ENCODE measurements at regions not wholly inside any gene's neighbourhood (a gene's known extent, or its start where the extent isn't known, plus 50 kb on each side); places are given as distances from the start of the nearest gene placed in this dataset.

DNA sequence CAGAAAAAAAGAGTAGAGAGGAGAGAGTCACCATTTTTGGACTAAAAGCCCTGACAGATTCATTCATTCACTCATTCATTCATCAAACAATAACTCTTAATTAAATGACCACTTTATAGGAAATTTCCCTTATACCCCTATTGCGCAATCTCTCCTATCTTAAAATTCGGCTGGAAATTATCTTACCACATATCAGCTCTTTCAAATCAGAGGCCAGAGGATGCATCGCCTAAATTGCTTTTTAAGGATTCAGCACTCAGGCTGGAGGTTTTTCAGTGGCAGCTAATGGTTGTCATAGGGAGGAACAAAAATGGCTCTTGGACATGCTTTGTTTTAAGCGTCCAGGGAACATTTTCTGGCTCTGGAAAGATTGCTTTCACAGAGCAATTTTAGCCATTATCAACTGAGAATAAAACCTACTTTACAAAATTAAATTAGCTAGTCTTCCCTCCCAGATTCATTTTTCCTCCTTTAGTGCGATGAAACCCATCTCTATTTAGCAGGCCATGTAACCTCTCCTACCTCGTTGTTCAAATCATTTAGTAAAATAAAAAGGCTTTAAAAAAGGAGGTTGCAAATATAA, 115.2 kb downstream of the OLFM4 start:
- DNase-seq (ENCODE audit: low read depth in 3 of 3, low spot score in 2 of 3), result no peak

GRCh38 chr13:53144826-53145225, 116.2 kb downstream of the OLFM4 start:
- DNase-seq (ENCODE audit: low read depth in 3 of 3, low spot score in 2 of 3), result no peak

DNA sequence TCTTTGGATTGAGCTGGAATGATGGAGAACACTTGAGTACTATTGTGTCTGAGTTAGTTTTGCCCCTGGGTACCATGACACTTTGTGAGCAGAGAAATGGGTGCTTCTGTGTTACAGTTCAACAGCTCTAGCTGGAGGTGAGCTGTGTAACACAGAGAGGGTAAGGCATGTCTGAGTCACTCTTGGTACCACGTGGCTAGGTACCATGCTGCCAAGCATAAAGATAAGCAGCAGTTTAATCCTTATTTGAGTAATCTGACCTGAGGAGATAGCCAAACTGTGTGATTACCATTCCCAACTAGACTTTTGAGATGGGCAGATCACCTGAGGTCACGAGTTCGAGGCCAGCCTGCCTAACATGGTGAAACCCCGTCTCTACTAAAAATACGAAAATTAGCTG, 122.0 kb downstream of the OLFM4 start:
- no peak for DNase-seq (ENCODE audit: low read depth in 3 of 3, low spot score in 2 of 3)

GRCh38 chr13:53151336-53152056, 122.9 kb downstream of the OLFM4 start:
- DNase-seq (ENCODE audit: low read depth in 3 of 3, low spot score in 2 of 3), result peak; percentile 29 to 49 (median 37)

- DNase-seq (ENCODE audit: low read depth in 3 of 3, low spot score in 2 of 3), result no peak
Measured at GRCh38 chr13:53152057-53152421, 123.4 kb downstream of the OLFM4 start.

- DNase-seq (ENCODE audit: low read depth in 3 of 3, low spot score in 2 of 3), result no peak
Measured at GRCh38 chr13:53158201-53158600, 129.6 kb downstream of the OLFM4 start.

- no peak for DNase-seq (ENCODE audit: low read depth in 3 of 3, low spot score in 2 of 3)
Measured at GRCh38 chr13:53159431-53159830, 130.8 kb downstream of the OLFM4 start.

DNA sequence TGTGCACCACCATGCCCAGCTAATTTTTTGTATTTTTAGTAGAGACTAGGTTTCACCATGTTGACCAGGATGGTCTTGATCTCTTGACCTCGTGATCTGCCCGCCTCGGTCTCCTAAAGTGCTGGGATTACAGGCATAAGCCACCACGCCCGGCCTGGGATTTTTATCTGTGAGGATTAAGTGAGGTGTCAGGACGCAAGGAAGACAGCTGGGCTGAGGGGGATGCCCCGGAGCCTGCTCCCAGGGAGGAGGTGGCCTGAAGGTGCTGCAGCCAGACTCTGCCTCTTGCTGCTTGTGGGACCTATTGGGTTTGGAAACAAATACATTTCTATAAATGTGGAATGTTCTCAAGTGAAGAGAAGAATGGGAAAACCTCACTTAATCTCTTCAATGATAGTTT, 131.6 kb downstream of the OLFM4 start:
- DNase-seq (ENCODE audit: low read depth in 3 of 3, low spot score in 2 of 3), result no peak

DNA sequence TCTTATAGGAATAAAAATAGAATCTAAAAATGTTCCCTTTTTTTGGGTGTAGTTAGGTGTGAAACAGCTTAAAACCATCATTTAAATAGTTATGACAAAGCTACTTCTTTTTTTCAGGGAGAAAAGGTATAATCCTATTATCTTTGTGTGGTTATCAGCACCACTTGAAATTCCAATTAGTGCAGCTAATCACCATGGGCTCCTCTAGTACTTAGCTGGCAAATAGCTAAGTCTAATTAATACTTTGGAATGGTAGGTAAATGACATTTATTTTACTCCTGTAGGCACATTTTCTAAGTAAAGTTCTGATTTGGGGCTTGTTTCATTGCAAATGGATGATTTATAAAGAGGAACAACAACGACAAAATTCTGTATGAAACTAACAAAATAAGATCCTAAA, 132.6 kb downstream of the OLFM4 start:
- no peak for DNase-seq (ENCODE audit: low read depth in 3 of 3, low spot score in 2 of 3)

DNA sequence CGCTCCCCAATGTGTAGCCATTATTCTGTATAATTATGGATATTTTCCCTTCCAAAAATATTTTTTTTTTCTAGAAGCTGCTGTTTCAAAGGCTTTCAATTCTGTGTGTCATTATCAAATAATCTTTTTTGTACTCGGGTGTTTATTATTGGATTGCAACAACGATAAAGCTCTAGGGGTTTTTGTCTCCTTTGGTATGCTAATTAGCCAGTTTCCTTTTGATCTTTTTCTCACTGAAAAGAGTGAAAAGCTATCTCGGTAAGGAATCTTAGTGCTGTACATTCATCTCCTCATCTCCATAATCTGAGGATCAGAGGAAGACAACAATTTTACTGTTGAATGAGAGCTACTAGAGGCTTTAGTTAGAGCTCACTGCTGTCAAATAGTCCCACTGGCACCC, 136.6 kb downstream of the OLFM4 start:
- DNase-seq (ENCODE audit: low read depth in 3 of 3, low spot score in 2 of 3), result no peak

GRCh38 chr13:53167561-53167960, 138.9 kb downstream of the OLFM4 start:
- DNase-seq (ENCODE audit: low read depth in 3 of 3, low spot score in 2 of 3), result no peak

GRCh38 chr13:53170910-53171309, 142.3 kb downstream of the OLFM4 start:
- DNase-seq (ENCODE audit: low read depth in 3 of 3, low spot score in 2 of 3), result no peak

- DNase-seq (ENCODE audit: low read depth in 3 of 3, low spot score in 2 of 3), result no peak
Measured at GRCh38 chr13:53174545-53174944, 145.9 kb downstream of the OLFM4 start.

DNA sequence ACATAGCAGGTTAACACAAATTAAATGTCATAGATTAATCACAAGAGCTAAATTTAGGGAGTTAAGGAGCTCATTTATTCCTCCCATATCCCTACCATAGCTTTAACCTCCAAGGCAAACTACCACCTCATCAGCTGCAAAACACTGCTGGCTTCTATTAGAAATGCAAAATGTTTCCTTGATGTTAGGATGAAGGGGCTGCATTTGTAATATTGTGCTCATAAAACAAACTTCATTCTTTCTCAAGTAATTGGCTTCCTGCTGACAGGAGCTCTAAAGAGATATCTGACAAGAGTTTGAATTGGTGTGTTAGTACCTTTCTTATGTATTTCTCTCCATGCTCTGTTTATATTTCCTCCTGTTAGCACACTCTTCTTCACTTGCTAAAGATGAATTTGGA, 152.1 kb downstream of the OLFM4 start:
- no peak for DNase-seq (ENCODE audit: low read depth in 3 of 3, low spot score in 2 of 3)

- no peak for DNase-seq (ENCODE audit: low read depth in 3 of 3, low spot score in 2 of 3)
Measured at GRCh38 chr13:53182724-53183123, 154.1 kb downstream of the OLFM4 start.

GRCh38 chr13:53188120-53188519, 159.5 kb downstream of the OLFM4 start:
- DNase-seq (ENCODE audit: low read depth in 3 of 3, low spot score in 2 of 3), result no peak

GRCh38 chr13:53189162-53189561, 160.5 kb downstream of the OLFM4 start:
- DNase-seq (ENCODE audit: low read depth in 3 of 3, low spot score in 2 of 3), result no peak

- no peak for DNase-seq (ENCODE audit: low read depth in 3 of 3, low spot score in 2 of 3)
Measured at GRCh38 chr13:53191091-53191490, 162.5 kb downstream of the OLFM4 start.

DNA sequence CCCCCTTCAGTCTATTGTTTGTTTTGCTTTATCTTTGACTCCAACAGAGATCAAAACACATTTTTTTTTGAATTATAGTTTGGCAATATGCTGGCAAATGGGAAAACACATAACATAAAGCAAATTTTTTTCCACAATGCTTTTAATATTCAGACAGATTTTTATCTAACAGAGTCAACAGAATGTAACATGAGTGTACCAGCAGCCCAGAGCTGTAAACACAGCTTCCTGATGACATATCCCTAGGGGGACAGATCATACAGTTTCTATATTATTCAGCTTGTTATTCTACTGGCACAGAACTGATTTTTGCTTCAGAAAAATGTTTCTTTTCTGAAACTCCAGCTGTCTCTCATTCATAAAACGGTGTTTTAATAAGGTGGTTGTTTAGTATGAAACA, 168.8 kb downstream of the OLFM4 start:
- no peak for DNase-seq (ENCODE audit: low read depth in 3 of 3, low spot score in 2 of 3)

DNA sequence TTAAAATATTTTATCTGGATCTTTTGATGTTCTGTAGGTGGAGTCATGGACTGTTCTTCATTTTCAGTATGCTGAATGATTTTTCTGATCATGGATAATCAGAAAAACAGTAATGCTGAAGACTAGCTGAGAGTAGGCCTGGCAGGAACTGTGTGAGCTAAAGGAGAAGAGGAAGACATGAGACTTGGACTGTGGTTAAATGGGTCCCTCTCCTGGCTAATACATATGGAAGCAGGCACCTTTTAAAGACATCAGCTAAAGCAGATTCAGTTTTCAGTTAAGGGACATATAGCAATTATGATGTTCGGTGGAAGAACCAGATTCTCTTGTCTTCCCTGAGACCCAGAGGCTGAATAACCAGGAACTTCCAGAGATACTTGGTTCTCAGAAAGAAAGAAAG, 169.4 kb downstream of the OLFM4 start:
- no peak for DNase-seq (ENCODE audit: low read depth in 3 of 3, low spot score in 2 of 3)

- no peak for DNase-seq (ENCODE audit: low read depth in 3 of 3, low spot score in 2 of 3)
Measured at GRCh38 chr13:53198736-53199135, 170.1 kb downstream of the OLFM4 start.

GRCh38 chr13:53200075-53200474, 171.5 kb downstream of the OLFM4 start:
- DNase-seq (ENCODE audit: low read depth in 3 of 3, low spot score in 2 of 3), result no peak
